Heart left ventricle (tissue), 16 donors: ENCODE measurements at regions not wholly inside any gene's neighbourhood (a gene's known extent, or its start where the extent isn't known, plus 50 kb on each side); places are given as distances from the start of the nearest gene placed in this dataset.

ENCODE experiments used
- ATAC-seq, 4 donors: fragments of 200-7000 bp; cut with Tn5 transposase; one replicate each; pipeline ENCODE4 v1.9.1; 2020 to 2022; ENCODE audit warnings: moderate library complexity in 4 of 4, mild to moderate bottlenecking in 3 of 4, moderate number of reproducible peaks in 1 of 4
- DNase-seq, 5 donors: peaks; one replicate each; pipeline ENCODE4 v3.0.0-alpha.2; 2020
- H3K27ac ChIP-seq, 12 donors: fragments of 200-600 bp; sonication (generic) in 4 of 12; one replicate each; pipeline versions ENCODE4 v1.5.0 to v1.8.0; 2016 to 2022; ENCODE audit warnings: mild to moderate bottlenecking in 2 of 12
- H3K27me3 ChIP-seq, 9 donors: fragments of 200-600 bp; sonication (generic) in 2 of 9; one replicate each; pipeline versions ENCODE4 v1.5.1 to v1.8.0; 2016 to 2022; ENCODE audit warnings: mild to moderate bottlenecking in 3 of 9
- H3K36me3 ChIP-seq, 9 donors: fragments of 200-600 bp; sonication (generic) in 2 of 9; one replicate each; pipeline versions ENCODE4 v1.5.0 to v1.8.0; 2018 to 2022; ENCODE audit warnings: mild to moderate bottlenecking in 2 of 9
- H3K4me1 ChIP-seq, 12 donors: fragments of 200-600 bp; sonication (generic) in 4 of 12; one replicate each; pipeline versions ENCODE4 v1.5.0 to v1.8.0; 2016 to 2022; ENCODE audit warnings: mild to moderate bottlenecking in 3 of 12
- H3K4me3 ChIP-seq, 12 donors: fragments of 200-600 bp; sonication (generic) in 4 of 12; one replicate each; pipeline versions ENCODE4 v1.5.0 to v1.8.0; 2017 to 2022; ENCODE audit warnings: mild to moderate bottlenecking in 9 of 12, moderate library complexity in 4 of 12
- H3K9me3 ChIP-seq, 12 donors: fragments of 200-600 bp; sonication (generic) in 4 of 12; one replicate each; pipeline versions ENCODE4 v1.5.0 to v1.8.0; 2016 to 2022; ENCODE audit warnings: mild to moderate bottlenecking in 1 of 12
- POLR2A ChIP-seq, 2 donors: fragments of 450-650 bp; IDR thresholded peaks; one replicate each; pipeline ENCODE4 v1.6.1; 2017; ENCODE audit warnings: antibody characterized with exemption in 2 of 2, mild to moderate bottlenecking in 2 of 2, moderate library complexity in 2 of 2
- WGBS, 4 donors: extraction: QIAGEN DNeasy Blood & Tissue Kit in 2 of 4; methylation state at CpG; one replicate each; pipeline versions ENCODE4 v1.1.5 to v1.1.7; 2013 to 2018; 5-methylcytosine and 5-hydroxymethylcytosine counted together
- intact Hi-C, 10 donors: fragments of 100-400 bp; cut with DNase I; formaldehyde crosslinking; loops; one replicate each; pipeline versions ENCODE4 v1.11.1 to v1.14.2; 2022
- TF ChIP-seq, protein P1 (sequence below), 12 donors: fragments of 200-600 bp; sonication (generic) in 4 of 12; IDR thresholded peaks; one replicate each; pipeline versions ENCODE4 v1.5.0 to v1.8.0; 2018 to 2022; ENCODE audit warnings: antibody characterized with exemption in 12 of 12, mild to moderate bottlenecking in 5 of 12
- donor health status: ischemic (EF 13 %, LVEDD 7.1; RV severe dilation, severe dysfunction).
- donor health status: healthy with polysubstance abuse.
- donor health status: DM: no; HTN: yes; CAD: no.
- donor health status: DM: no; HTN: no; CAD: no.
- donor health status: ischemic (EF 25% LVEDD 6.9; RV normal size, moderate dysfunction).
- donor health status: ischemic (EF 25% LVEDD 5.7; RV mildly dilated, moderate dysfunction).
- donor health status: healthy.
- donor health status: DM: yes; HTN: yes; CAD: no.
- donor health status: ischemic (EF 35%, LVEDD 5.7; RV mildly dilated, moderate dysfunction).
- donor health status: nonischemic (EF 11% LVEDD 7.7; RV severe dilation, severe dysfunction).
- donor health status: DM: yes; HTN: yes; CAD: no.
- donor health status: PGD.
- donor health status: ischemic (EF 29% LVEDD 5.4; RV normal size, mild dysfunction).
- donor health status: nonischemic (EF 23%, LVEDD 6.1; RV moderate dilation, normal function).

DNA sequence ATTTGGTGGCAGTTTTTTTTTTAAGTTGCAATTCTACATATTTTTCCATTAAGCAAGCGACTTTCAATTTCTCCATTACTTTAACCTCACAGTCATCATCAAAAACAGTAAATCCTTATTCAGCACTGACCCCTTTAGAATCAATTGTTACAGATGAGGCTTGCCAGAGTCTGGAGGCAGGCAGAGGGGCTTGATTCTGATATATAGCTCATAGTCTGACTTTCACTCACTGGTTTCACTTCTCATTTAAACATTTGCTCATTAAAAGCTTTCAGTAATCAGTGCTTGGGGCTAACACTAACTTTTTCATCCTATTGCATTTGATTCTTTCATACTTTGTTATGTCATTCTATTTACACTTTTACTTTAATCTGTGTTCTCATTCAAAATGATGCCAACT, 88.4 kb downstream of the PYDC2 start:
- no peak for ATAC-seq
- no peak for DNase-seq
- intact Hi-C loops = no loop called here
- Histone ChIP-seq H3K4me1 (no peaks in the 10 kb centered on the region), H3K36me3 (no peaks in the 10 kb centered on the region), H3K4me3 (no peak overlapping the region), H3K27me3 (no peaks in the 10 kb centered on the region), H3K9me3 (peaks cover 0 to 2% (median 0%) of the 10 kb centered on the region in 12 donors), H3K27ac (no peak overlapping the region)
- WGBS, 4 donors = 32 to 73% (median 50%) methylated on average over 1 of the region's 1 CpG
- TF ChIP-seq, protein P1, sequence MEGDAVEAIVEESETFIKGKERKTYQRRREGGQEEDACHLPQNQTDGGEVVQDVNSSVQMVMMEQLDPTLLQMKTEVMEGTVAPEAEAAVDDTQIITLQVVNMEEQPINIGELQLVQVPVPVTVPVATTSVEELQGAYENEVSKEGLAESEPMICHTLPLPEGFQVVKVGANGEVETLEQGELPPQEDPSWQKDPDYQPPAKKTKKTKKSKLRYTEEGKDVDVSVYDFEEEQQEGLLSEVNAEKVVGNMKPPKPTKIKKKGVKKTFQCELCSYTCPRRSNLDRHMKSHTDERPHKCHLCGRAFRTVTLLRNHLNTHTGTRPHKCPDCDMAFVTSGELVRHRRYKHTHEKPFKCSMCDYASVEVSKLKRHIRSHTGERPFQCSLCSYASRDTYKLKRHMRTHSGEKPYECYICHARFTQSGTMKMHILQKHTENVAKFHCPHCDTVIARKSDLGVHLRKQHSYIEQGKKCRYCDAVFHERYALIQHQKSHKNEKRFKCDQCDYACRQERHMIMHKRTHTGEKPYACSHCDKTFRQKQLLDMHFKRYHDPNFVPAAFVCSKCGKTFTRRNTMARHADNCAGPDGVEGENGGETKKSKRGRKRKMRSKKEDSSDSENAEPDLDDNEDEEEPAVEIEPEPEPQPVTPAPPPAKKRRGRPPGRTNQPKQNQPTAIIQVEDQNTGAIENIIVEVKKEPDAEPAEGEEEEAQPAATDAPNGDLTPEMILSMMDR (IDR thresholded peaks at IDR 0.05) = no peak
- no peak for TF ChIP-seq POLR2A (IDR thresholded peaks at IDR 0.05)

DNA sequence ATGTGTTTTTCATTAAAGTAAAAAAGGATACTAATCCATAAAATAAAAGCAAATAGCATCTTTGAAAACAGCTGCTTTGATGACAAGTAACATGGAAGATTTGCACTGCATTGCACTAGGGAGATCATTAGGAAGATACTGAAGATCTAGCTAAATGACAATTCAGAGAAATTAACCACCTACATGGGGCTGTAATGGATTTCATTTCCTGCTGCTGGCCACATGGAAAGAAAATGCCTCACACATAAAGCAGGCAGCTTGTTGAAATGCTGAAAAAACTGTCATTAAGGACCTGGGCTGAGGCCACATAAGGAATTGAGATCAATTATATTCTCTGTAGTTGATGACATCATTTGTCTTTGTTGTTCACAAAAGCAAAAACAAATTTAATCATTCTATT, 94.1 kb downstream of the PYDC2 start:
- Histone ChIP-seq H3K4me3 (no peak overlapping the region), H3K4me1 (no peaks in the 10 kb centered on the region), H3K27me3 (no peaks in the 10 kb centered on the region), H3K9me3 (peaks cover 0 to 9% (median 0%) of the 10 kb centered on the region in 12 donors), H3K27ac (no peak overlapping the region), H3K36me3 (no peaks in the 10 kb centered on the region)
- intact Hi-C loops = no loop called here
- TF ChIP-seq, protein P1 (IDR thresholded peaks at IDR 0.05) = no peak
- no peak for TF ChIP-seq POLR2A (IDR thresholded peaks at IDR 0.05)
- ATAC-seq (no peak), DNase-seq (no peak)

DNA sequence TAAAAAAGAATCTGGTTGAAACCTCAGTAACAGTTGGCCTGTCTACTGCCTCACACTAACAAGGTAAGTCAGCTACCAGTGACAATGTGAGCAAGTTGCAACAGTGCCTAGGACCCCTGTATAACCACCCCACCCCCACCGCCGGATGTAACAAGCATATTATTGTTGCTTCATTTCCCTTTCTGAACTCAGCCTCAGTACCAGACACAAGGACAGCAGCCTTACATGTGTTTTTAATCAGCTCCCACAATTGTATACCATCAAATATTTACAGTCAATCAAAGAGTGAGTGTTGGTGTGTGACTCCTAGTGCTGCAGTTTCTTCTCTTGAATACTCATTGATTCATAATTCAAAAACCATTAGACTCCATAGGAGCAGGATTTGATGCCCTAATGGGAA, 96.4 kb downstream of the PYDC2 start:
- intact Hi-C loops = no loop called here
- 81 to 95% (median 82%) methylated on average over 2 of the region's 2 CpGs for WGBS, 4 donors
- H3K36me3 ChIP-seq = no peaks in the 10 kb centered on the region
- H3K4me1 ChIP-seq = no peaks in the 10 kb centered on the region
- no peak overlapping the region for H3K27ac ChIP-seq
- no peak overlapping the region for H3K4me3 ChIP-seq
- no peaks in the 10 kb centered on the region for H3K27me3 ChIP-seq
- TF ChIP-seq POLR2A (IDR thresholded peaks at IDR 0.05) = no peak
- TF ChIP-seq, protein P1 (IDR thresholded peaks at IDR 0.05) = no peak
- peaks cover 0 to 9% (median 0%) of the 10 kb centered on the region in 12 donors for H3K9me3 ChIP-seq
- no peak for ATAC-seq
- no peak for DNase-seq

DNA sequence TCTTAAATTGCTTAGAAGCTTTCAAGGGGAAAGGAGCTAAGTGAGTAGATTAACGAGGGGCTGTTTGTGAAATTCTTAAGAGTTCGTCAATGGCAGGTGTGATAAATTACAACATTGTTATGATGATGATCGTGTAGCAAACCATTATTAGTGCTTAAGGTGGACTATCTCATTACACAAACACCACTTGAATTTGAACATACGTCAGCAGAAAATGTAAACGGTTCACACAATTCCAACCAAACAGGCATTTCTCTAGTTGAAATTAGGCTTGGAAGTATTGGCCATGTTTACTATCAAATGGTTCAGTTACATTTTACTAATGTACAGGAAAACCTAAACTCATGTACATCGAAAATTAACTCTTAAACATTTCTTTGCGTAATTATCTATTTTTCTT, 102.8 kb downstream of the PYDC2 start:
- Histone ChIP-seq H3K27me3 (no peaks in the 10 kb centered on the region), H3K9me3 (no peaks in the 10 kb centered on the region), H3K27ac (no peak overlapping the region), H3K4me3 (no peak overlapping the region), H3K4me1 (no peaks in the 10 kb centered on the region), H3K36me3 (no peaks in the 10 kb centered on the region)
- TF ChIP-seq POLR2A (IDR thresholded peaks at IDR 0.05) = no peak
- TF ChIP-seq, protein P1 (IDR thresholded peaks at IDR 0.05) = no peak
- ATAC-seq (no peak), DNase-seq (no peak)
- WGBS, 4 donors = 67 to 77% (median 69%) methylated on average over 7 of the region's 7 CpGs
- intact Hi-C loops = no loop called here
